Pons (tissue), 1 donor: ENCODE measurements at regions not wholly inside any gene's neighbourhood (a gene's known extent, or its start where the extent isn't known, plus 50 kb on each side); places are given as distances from the start of the nearest gene placed in this dataset.
"Not testable (repeated sequence)": the region's sequence is repeated elsewhere in the genome, so short reads cannot be mapped to it uniquely, and the experiment has no call there.

Experiments
- DNase-seq: peaks from one replicate; pipeline ENCODE4 v3.0.0-alpha.2; 2016; ENCODE audit warnings: low spot score

DNA sequence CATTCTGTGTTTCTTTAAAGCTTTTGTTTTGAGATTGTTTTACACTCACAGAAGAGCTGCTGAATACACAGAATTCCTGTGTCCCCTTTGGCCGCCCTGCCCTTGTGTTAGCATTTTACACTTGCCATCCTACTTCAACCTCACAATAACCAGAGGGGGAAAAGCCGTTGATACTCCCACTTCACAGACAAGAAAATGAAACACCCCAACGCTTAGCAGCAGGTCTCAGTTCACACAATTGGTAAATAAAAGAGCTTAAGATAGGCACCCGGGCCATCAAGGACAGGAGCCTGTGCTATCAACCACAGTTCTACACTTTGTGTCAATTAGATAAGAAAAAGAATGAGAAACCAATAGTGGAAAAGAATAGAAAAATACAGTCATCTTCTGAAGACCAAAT is 178.0 kb downstream of the SYK start:
- DNase-seq: no peak

DNA sequence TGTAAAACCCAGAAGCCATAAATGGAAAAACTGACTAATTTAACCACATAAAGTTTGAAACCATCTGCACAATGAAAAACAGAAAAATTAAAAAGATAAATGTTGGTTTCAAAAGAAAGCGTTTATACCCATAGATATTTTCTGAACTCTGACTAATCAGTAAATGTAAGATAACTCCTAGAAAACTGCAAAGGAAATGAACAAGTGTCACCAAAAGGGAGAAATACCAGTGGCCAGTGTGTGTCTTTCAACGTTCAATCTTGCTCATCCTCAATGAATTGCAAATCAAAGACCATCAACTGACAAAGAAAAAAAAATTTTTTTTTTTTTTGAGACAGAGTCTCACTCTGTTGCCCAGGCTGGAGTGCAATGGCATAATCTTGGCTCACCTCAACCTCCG is 180.1 kb downstream of the SYK start:
- DNase-seq: no peak

DNA sequence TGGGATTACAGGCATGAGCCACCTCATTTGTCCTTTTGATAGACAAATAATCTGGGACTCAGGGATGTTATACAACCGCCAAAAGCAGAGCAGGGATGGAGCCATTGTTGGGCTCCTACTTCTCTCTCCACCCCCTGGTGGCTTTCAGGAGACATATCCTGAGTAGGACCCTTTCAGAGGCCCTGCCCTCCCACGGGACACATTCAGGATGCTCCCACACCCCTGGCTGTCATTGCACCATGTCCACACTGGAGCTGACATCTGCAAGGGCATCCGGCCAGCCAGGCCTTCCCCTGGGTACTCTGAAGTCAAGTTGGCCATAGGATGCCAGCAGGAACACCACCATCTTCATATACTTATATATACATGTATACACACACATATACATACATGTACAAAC is 181.8 kb downstream of the SYK start:
- no peak for DNase-seq

DNA sequence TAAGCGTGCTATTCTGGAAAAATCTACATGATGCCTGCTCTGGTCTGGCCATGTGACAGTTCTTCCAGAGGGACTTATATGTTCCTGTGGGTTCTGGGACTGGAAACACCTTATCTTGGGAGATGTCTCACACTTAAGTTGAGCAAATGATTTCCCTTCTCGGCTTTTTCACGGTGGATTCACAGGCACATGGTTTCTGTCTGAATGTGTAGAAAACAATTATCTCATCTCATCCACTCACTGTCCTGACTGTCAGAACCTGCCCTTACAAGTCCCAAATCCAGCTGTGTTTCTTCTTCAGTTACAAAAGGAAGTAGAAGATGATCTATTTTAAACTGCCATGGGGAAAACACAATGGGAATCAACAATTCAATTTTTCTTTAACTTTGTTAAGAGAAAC is 184.0 kb downstream of the SYK start:
- no peak for DNase-seq

DNA sequence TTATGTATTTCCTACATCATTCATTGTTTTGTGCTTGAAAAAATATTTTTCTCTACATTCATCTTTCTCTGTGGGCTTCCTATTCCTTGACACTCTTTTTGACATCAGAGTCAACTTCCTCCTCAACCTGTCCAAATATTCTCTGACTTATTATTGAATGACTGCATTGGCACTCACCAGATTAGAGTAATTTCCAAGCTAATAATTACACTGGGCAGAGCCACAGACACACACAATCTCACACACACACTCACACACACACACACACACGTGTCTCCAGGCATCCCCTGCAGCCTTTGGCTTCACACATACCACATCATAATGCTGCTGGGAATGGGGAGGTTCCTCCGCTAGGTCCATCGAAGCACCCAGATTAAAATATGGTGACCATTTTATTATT is 184.5 kb downstream of the SYK start:
- DNase-seq: no peak

DNA sequence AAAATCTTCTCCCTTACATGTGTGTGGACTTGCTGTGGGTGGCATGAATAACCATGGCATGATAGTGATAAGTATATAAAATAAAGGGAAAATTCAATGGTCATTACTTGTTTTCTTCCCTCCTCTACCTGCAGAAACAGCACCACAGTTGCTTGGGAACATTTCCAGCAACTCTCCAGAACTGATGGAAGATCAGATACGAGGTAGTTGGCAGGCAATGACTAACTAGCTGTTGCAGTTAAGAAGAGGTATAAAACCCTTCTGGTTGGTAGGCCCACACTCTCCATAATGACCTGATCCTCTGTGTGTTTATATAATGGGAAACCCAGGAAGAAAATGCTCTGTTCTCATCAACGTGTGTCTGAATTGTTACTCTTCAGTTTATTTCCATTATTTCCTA is 185.9 kb downstream of the SYK start:
- no peak for DNase-seq

DNA sequence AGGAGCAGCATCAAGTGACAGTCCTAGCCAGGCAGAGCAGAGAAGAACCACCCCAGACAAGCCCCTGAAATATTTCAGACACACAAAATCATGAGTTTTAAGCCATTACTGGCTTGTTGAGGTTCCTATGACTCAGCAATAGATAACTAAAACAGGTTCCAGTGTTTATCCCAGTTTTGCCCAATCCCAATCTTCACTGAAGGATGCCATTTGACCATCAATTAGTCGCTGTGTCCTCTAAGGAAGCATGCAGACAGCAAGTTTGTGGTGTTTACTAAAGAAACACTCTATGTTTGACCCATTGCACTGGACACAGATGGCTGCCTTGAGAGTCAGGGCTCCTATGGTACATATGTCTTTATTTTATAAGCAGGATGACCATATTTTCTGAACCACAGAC is 186.7 kb downstream of the SYK start:
- DNase-seq: no peak

DNA sequence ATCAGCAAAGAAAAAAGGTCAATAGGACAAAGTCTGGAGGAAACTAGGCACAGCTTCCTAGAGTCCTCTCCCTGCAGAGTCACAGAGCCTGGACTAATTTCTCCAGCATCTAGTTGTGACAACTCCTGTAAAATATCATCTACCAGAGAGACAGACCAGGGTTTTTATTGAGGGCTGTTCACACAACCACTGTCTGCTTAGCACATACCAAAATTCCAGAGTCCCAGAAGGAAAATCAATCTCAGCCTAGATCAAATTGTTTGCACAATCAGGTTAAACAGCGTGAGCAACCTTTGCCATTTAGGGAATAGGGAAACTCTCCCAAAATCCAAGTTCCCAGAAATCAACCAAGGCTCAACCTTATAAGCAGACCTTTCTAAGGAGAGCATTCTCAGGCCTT is 190.3 kb downstream of the SYK start:
- DNase-seq: no peak

DNA sequence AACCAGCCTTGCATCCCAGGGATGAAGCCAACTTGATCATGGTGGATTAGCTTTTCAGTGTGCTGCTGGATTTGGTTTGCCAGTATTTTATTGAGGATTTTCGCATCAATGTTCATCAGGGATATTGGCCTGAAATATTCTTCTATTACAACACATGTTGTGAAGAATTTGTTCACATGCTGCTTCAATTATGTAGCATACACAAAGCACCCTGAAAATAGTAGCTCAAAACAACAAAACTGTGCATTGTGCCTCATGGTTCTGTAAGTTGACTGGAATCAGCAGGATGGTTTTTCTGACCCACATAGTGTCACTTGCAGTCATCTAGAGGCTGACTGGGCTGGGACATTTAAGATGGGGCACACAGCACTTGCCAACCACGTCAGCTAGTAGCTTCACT is 193.9 kb downstream of the SYK start:
- DNase-seq: no peak

DNA sequence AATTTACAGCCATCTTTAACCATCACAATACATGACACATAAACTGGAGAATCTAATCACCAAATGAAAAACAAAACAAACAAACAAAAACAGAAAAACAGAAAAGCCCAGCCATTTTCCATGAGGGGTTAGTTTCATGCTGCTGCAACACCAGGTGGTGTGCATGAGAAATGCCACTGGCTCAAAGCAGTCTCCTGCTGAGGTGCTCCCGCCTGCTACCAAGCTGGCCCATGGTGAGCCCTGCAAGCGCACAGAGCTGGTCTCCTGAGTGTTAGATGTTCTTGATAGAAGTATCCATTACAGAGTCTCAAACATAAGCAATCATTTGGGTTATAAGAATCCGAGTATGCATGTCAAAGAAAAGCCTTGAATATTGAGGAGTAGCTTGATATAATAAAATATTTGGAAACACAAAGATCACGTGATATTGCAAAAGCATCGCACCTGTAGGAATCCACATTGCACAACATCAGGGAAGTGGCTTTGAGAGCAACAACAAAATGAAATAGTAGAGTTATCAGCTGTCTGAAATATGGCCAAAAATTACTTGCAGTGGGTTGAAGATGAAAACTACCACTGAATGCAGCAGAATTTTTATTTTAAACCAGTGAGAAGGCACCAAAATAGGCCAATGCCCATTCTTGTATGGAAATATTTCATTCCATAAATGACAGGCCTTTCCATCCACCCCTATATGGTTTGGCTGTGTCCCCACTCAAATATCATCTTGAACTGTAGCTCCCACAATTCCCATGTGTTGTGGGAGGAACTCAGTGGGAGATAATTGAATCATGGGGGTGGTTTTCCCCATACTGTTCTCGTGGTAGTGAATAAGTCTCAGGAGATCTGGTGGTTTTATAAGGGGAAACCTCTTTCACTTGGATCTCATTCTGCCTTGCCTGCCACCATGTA is 194.8 kb downstream of the SYK start:
- no peak for DNase-seq

DNA sequence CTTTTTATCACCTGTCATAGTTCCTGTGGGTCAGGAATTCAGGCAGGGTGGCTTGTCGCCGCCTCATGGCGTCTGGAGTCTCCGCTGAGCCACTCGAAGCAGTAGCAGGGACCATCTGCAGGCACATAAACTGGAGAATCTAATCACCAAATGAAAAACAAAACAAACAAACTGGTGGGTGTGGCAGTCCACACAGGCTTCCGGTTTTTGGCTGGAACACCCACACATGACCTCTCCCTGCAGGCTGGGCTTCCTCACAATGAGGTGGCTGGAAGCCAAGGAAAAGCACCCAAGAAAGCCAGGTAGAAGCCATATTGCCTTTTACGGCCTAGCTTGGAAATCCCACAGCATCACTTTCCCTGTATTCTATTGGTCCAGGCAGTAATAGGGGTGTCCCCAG is 197.0 kb downstream of the SYK start:
- no peak for DNase-seq

DNA sequence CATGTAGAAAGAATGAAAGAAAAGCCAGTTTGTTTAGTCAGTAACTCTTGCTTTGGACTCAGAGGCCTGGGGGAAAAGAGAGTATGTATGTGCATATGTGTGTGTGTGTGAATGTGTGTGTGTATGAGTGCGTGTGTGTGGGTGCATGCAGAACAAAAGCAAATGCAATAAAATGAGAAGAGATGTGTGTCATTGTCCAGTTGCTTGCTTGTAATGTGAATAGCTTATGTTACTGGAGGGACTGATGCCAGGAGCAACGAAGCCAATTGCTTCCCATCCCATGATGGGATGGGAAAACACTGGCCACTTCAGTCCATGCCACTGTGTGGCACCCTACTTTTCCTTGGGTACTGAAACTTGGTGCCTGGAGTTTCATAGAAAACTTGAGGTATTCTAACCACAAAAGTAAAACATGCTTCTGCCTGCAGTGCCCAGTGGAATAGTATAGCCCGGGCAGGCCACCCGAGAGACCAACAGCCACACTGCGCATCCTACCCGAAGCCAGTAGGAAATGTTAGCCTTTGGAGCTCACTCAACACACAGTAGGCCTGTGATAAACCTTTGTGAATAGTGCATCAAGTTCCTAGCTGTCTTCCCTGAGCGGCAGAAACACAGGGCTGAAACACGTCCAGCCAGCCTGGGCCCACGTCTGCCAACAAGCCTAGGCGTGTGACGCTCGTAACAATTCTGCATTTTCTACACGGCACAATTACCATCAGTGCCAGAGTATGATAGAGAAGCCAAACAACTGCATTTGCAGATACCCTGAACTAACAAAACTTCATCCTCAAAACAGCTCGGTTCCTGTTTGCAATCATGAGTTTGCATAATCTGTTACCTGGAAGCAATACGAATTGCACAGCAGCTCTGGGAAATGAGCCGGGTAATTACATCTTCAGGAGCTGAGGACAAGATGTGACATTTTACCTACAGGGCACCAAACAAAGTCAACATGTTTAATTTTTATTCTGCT is 198.1 kb downstream of the SYK start:
- DNase-seq: peak; percentile 52

DNA sequence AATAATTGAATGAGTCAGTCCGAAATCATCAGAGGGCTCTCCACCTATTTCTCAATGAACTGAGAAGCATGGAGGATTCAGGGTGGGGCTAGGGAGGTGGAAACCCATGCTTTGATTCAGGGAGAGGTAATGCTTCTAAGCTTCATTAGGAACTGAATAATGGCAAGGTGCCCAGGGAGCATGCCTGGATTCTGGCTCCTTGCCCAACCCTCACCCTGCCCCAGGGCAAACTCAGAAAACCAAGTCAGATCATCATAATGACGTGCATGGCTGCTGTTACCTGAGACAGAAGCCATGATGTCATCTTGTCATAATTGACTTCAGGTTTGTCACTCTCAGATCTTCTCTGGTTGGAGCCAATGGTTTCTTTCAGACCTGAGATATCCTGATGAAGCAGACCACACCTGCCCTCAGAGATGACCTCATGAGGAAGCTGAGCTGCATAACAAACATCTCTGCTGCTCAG is 199.6 kb downstream of the SYK start:
- DNase-seq: no peak

DNA sequence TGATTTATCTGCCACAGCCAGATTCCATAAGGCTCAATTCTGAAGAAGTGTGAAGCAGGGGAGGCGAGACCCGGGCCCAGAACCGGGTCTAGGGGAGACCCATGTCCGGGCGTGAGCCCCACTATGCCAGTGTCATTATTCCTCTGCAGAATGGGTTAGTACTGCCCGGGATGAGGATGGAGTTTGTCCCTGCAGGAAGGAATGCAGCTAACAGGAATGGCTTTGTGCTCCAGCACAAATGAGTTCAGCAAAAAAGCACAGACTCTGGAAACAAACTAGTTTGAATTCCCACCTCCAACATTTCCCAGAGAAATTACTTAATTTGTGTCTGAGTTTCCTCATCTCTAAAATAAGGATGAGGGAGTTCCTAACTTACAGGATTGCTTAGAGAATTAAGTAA is 202.9 kb downstream of the SYK start:
- no peak for DNase-seq

DNA sequence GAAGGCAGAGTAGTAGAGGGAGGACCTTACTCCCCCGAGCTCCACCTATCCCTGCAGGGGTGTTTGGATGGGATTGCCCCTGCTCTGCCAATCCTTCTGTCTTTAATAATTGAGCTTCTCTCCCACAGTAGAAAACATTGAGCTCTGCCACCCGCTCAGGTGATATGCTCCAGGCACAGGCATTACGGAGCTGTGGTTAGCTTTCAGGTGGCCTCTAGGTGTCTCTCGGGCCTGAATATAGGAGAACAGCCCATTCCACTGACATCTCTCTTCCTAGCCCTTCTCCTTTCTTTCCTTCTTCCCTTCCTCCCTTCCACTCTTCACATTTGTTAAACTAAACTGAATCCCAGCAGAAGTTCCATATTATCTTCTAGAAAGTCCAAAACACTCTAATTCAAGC is 203.4 kb downstream of the SYK start:
- DNase-seq: no peak

DNA sequence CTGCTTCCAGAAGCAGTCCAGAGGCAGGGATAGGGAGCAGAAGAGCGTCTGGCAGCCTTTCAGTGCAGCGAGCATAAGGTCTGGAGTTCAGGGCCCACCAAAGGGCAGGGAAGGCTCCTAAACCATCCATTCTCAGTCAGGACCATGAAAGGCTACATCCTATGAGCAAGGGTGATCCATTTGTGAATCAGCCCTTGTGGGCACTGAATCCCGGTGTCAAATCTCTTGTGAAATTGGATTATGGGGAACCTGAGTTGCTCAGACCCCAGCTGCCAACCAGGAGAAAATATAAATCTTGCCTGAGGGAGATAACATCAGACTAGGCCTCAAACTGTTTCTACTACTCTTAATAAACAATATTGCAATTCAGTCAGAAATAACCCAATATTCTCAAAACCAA is 204.4 kb downstream of the SYK start:
- no peak for DNase-seq

DNA sequence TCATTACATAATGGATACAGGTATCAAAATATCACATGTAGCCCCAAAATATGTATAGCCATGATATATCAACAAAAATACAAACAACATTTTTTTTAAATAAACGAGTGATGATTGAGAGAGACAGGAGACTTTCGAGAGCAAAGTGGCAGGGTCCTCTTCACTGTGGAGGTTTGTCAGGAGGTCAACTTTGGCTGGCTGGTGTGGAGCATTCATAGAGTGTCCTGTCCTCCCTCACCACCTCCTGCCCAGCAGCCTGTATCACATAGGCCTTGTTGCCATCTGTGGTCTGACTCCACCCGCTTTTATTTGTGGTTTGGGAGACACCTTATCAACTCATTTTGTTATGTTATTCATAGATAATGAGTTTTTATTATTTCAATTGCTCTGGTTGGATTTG is 206.9 kb downstream of the SYK start:
- DNase-seq: no peak

DNA sequence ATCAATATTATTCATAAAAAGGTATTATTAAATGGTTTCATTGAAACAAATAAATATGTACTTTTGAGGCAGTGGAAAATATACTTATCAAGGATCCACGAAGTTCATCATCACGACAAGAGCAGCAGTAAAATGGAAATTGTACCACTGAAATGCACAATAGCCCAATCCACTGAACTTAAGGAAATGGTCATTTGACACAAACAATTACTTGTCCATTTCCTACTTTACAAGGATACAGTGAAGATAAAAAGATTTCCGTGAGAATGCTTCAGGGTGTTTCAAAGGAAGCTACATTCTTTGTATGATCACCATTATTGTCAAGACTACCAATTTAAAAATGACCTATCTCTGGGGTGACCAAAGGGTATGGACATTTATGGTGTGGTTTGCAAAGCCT is 210.3 kb downstream of the SYK start:
- no peak for DNase-seq

DNA sequence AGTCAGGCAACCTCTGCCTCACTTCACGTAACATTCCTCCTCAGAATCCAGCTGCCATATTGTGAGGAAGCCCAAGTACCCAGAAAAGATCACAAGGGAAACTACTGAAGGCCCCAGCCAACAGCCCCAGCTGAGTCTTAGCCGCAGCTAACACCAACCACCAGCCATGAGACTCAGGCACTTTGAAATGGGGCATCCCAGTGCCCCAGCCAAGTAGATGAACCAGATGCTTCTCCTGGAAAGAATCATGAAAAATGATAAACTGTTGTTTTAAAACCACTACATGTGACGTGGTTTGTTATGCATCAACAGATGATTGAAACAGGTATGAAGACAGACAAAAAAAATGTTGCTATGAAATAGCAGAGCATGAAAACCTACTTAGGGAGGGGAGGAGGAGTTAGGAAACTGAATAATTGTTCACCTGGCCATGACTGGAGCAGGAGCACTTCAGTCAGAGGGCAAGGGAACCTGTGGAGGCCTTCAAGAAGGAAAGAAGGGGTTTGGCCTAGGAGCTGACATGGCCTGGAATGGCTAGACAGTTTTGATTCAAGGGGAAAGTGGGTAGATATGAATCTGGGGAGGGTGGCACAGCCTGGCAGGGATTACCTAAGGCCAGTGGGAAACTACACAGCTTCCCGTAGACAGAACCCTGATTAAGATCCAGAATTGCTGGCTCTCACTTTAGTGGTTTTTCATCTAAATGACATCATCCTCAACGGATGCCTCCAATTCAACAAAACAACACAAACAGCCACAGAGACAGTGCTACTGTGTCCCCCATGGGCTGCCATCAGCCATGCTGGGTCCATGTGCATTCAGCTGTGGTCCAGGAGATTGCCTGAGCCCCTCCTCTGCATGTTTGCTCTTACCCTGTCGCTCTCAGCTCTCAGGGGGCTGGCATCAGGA is 211.6 kb downstream of the SYK start:
- no peak for DNase-seq

DNA sequence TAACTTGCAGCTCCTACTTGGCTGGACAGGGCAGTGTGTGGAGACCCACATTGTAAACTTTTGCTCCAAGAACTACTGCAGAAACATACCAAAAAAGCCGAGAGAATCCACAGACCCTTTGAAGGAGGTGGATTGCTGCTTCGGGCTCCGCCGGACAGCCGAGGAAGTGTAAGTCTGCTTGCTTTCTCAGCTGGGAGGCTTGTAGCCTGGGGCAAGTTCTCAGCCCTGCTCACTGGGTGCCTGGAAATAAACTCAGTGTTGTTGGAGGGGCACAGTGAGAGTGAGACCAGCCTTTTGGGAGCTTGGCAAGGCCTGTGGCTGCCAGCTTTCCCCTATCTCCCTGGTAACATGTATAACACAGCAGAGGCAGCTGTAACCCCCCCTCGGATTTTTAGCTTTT is 215.6 kb downstream of the SYK start:
- DNase-seq: no peak

DNA sequence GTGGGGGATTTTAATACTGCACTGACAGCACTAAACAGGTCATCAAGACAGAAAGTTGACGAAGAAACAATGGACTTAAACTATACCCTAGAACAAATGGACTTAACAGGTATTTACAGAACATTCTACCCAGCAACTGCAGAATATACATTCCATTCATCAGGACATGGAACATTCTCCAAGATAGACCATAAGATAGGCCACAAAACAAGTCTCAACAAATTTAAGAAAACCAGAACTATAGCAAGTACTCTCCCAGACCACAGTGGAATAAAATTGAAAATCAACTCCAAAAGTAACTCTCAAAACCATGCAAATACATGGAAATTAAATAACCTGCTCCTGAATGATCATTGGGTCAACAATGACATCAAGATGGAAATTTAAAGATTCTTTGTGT is 218.3 kb downstream of the SYK start:
- not testable (repeated sequence) for DNase-seq

DNA sequence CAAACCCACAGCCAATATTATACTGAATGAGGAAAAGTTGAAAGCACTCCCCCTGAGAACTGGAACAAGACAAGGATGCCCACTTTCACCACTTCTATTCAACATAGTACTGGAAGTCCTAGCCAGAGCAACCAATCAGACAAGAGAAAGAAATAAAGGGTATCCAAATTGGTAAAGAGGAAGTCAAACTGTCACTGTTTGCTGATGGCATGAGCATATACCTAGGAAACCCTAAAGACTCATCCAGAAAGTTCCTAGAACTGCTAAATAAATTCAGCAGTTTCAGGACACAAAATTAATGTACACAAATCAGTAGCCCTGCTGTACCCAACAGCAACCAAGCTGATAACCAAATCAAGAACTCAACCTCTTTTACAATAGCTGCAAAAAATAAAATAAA is 220.0 kb downstream of the SYK start:
- not testable (repeated sequence) for DNase-seq
